AG09319 (cell line): ENCODE measurements at regions not wholly inside any gene's neighbourhood (a gene's known extent, or its start where the extent isn't known, plus 50 kb on each side); places are given as distances from the start of the nearest gene placed in this dataset.

Source experiments
- DNase-seq: peaks from one replicate; pipeline ENCODE4 v3.0.0-alpha.2; 2010; ENCODE audit warnings: low read depth; ENCODE audit errors: extremely low read depth
- CTCF ChIP-seq: IDR thresholded peaks from 2 replicates; pipeline ENCODE4 v1.5.1; 2011; ENCODE audit warnings: low read depth, mild to moderate bottlenecking, inconsistent platforms, low read length, moderate library complexity

DNA sequence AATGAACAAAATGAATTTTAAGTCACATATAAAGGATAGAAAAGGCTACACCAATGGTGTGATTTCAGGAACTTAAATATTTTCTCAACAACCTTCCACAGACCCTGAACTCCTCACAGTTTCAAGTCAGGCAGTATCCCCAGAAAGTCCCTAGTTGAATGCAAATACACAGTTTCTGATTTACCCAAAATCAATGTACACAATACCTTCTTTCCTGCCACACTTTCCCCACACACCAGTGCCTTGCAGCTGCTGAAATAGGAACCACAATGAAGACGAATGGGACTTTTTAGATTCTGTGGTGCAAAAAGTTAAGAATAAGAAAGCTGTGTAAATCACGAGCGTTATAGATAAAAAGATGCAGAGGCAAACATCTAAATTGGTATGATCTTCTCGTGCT is 552.4 kb upstream of the MEF2C start:
- DNase-seq = no peak
- TF ChIP-seq CTCF = no peak

DNA sequence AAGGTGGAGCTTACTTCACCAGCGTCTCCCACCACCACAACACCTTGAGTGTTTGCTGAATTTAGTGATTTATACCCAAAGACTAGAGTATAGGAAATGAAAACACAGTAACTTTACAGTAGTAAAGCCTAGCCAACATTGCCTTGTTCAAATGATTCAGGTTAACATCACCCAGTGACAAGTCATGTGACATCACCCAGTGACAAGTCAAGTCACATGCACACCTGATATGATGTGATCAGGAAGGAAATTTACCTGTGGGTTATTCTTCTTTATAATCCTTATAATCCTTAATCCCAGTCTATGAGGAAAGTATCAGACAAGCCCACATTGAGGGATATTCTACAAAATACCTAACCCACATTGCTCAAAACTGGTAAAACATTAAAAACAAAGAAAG is 545.6 kb upstream of the MEF2C start:
- no peak for DNase-seq
- no peak for TF ChIP-seq CTCF

DNA sequence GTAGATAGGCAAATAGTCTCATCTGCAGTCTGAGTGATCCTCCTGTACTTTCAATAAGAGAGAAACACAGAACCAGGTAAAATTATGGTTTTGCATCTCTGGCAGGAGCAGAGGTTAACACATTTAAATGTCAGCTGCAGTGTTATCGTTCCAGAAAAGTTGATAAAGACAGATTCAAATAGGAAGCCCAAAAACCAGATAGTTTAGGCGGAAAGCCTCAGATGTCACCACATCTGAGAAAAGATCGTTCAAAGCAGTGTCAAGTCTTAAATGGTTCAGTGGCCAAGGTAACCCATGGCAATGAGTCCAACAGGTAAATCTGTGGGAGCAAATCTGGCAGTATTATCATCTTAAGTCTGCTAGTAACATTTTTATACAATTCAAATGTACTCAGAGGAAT is 542.1 kb upstream of the MEF2C start:
- no peak for TF ChIP-seq CTCF
- no peak for DNase-seq

GRCh38 chr5:89421035-89421434 is 538.1 kb upstream of the MEF2C start:
- DNase-seq = no peak
- TF ChIP-seq CTCF = no peak

DNA sequence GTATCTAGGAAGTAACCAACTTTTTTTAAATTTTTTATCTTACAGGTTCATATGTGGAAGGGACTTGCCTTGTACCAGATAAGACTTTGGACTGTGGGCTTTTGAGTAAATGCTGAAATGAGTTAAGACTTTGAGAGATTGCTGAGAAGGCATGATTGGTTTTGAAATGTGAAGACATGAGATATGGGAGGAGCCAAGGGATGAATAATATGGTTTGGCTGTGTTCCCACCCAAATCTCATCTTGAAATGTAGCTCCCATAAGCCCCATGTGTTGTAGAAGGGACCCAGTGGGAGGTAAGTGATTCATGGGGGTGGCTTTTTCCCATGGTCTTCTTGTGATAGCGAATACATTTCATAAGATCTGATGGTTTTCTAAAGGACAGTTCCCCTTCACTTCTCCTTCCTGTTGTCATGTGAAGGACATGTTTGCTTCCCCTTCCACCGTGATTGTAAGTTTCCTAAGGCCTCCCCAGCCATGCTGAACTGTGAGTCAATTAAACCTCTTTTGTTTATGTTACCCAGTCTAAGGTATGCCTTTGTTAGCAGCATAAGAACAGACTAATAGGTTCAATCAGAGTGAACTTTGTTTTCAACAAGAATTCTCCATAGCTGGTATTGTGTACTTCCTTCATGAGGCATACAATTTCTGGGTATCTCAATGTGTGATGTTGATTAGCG is 535.6 kb upstream of the MEF2C start:
- DNase-seq = no peak

GRCh38 chr5:89417990-89418389 is 535.0 kb upstream of the MEF2C start:
- no peak for TF ChIP-seq CTCF
- no peak for DNase-seq

More for the DNA sequence above, 535.6 kb upstream of the MEF2C start:
- TF ChIP-seq CTCF = no peak

DNA sequence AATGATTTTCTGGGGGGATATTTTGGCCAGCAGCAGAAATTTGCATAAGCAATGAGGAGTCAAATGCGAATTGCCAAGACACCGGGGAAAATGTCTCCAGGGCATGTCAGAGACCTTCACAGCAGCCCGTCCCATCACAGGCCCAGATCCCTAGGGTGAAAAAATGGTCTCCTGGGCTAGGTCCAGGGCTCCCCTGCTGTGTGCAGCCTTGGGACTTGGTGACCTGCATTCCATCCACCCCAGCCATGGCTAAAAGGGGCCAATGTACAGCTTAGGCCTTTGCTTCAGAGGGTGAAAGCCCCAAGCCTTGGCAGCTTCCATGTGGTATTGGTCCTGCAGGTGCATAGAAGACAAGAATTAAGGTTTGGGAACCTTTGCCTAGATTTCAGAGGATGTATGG is 534.5 kb upstream of the MEF2C start:
- TF ChIP-seq CTCF = no peak

More for the DNA sequence above, 534.5 kb upstream of the MEF2C start:
- DNase-seq = no peak
